GM12874 (cell line): ENCODE measurements at regions not wholly inside any gene's neighbourhood (a gene's known extent, or its start where the extent isn't known, plus 50 kb on each side); places are given as distances from the start of the nearest gene placed in this dataset.

Source experiments
- CTCF ChIP-seq: IDR thresholded peaks from 2 replicates; pipeline ENCODE4 v1.5.1; 2011; ENCODE audit warnings: low read depth, mild to moderate bottlenecking, control low read depth, low read length, moderate library complexity; ENCODE audit not compliant: insufficient read depth

DNA sequence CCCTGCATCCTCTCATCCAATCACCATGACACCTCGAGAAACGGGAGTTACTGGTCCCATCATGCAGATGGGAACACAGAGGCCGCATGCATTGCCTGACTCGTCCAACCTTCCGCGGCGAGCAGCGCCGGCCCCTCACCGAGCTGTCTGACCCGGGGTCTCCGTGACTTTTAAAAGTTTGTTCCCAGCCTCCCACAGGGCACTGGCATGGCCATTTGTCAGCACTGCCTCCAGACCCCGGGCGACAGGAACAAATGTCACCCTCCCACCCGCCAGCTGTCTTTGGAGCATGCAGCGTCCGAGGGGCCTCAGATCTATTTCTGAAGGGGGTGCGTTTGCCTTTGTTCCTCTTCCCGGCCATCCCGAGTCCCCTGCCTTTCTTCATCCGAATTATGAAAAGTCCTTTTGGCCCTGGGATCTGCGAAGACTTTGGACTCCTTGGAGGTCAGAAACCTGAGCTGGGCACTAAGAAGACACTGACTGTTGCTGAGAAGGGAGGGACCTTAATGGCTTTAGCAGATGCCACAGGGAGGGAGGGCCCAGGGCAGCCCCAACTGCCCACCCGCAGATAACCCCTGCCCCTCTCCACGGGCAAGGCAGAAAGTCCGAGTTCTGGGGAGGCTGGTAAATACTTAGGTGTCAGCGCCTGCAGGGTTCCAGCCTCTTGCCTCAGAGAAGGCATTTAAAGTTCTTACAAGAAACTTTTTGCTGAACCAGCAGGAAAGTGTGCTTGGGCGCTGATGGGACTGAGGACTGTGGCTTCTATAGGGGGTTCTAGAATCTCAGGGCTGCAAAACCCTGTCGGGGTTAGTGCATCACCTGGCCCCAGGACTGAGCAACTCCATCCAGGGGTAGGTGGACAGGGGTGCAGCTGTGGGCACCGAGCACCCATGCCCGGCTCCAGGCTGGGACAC lies 348.1 kb downstream of the FOXL1 start:
- TF ChIP-seq CTCF: no peak

DNA sequence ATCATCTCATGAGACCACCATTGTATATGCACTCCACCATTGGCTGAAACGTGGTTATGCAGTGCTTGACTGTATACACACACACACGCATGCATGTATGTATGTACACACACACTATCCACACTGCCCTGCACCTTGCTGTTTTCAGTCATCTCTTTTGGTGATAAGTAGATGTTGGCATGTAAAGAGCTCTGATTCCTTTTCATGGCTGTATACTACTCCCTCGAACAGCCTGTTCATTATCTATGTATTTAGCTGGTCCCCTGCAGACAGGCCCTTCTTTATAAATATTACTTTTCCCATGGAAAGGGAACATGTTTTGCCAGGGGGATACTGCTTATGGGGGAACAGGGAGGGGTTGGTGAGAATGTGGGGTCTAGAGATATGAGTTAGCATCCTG lies 349.4 kb downstream of the FOXL1 start:
- TF ChIP-seq CTCF: no peak

DNA sequence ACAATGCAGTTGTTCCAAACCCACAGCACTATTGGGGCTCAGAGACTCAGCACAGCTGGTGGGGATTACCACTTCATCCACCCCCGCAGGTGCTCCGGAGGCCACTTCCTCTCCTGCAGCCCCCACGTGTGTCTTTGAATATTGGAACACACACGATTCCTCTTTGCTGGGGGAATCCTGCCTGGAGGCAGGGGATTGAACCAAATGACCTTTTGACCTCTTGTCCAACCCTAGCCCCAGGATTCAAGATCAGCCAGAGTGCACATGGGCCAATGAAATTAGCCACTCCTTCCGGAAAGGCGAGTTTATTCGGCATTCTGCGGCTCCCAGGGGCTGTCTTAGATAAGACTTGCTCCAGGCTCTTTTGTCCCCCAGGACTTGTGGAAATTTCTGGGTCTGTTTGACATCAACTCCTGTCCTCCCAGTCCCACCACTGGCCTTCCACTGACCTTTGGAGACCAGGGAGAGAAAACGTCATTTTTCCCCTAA lies 350.2 kb downstream of the FOXL1 start:
- TF ChIP-seq CTCF: no peak

- TF ChIP-seq CTCF: no peak
Observed at GRCh38 chr16:86929057-86929871, 350.9 kb downstream of the FOXL1 start.

DNA sequence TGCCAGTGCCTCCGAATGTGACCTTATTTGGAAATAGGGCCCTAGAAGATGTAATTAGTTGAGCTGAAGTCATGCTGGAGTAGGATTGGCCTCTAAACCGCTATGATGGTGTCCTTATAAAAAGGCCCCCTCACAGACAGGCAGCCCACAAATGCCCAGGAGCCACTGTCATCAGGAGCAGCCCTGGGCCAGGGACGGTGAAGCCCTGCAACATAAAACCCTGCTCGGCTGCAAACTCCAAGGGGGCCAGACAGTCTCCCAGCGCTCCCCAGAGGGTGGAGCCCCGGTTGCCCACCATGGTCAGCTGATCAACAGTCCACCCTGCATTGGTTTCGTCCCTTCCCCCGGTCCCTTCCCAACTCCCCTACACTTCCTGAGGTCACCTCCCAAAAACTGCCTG lies 351.7 kb downstream of the FOXL1 start:
- TF ChIP-seq CTCF: no peak

GRCh38 chr16:86930663-86931373 lies 352.5 kb downstream of the FOXL1 start:
- no peak for TF ChIP-seq CTCF
